Ishikawa (cell line): ENCODE measurements at regions not wholly inside any gene's neighbourhood (a gene's known extent, or its start where the extent isn't known, plus 50 kb on each side); places are given as distances from the start of the nearest gene placed in this dataset.

Source experiments
- CEBPB ChIP-seq: IDR thresholded peaks from 2 replicates; pipeline ENCODE4 v1.6.1; 2012
- CREB1 ChIP-seq: IDR thresholded peaks from 2 replicates; pipeline ENCODE4 v1.6.1; 2012; ENCODE audit warnings: low read depth
- EGR1 ChIP-seq: IDR thresholded peaks from 2 replicates; pipeline ENCODE4 v1.6.1; 2012
- EP300 ChIP-seq: IDR thresholded peaks from 2 replicates; pipeline ENCODE4 v1.6.1; 2012; ENCODE audit warnings: borderline replicate concordance
- FOXM1 ChIP-seq: IDR thresholded peaks from 2 replicates; pipeline ENCODE4 v1.6.1; 2012; ENCODE audit warnings: low read depth, borderline replicate concordance
- MAX ChIP-seq: IDR thresholded peaks from 2 replicates; pipeline ENCODE4 v1.6.1; 2012
- NFIC ChIP-seq: IDR thresholded peaks from 2 replicates; pipeline ENCODE4 v1.6.1; 2012
- RAD21 ChIP-seq: IDR thresholded peaks from 2 replicates; pipeline ENCODE4 v1.6.1; 2012; ENCODE audit warnings: low read depth
- REST ChIP-seq: IDR thresholded peaks from 2 replicates; pipeline ENCODE4 v1.6.1; 2012; ENCODE audit warnings: low read depth, mild to moderate bottlenecking
- TAF1 ChIP-seq: IDR thresholded peaks from 2 replicates; pipeline ENCODE4 v1.6.1; 2012; ENCODE audit warnings: low read depth, mild to moderate bottlenecking
- TCF12 ChIP-seq: IDR thresholded peaks from 2 replicates; pipeline ENCODE4 v1.6.1; 2012; ENCODE audit warnings: low read depth
- TEAD4 ChIP-seq: IDR thresholded peaks from 2 replicates; pipeline ENCODE4 v1.6.1; 2012
- USF1 ChIP-seq: IDR thresholded peaks from 2 replicates; pipeline ENCODE4 v1.6.1; 2012
- YY1 ChIP-seq: IDR thresholded peaks from 2 replicates; pipeline ENCODE4 v1.6.1; 2012; ENCODE audit warnings: low read depth
- ZBTB7A ChIP-seq: IDR thresholded peaks from 2 replicates; pipeline ENCODE4 v1.6.1; 2012; ENCODE audit warnings: low read depth

- TF ChIP-seq FOXM1 (no peak), TAF1 (no peak), YY1 (no peak), REST (no peak), CEBPB (no peak), TCF12 (no peak), EGR1 (no peak), MAX (no peak), TEAD4 (no peak), EP300 (no peak)
These were observed 410.9 kb upstream of the SPRY2 start for GRCh38 chr13:80751854-80752253.

GRCh38 chr13:80744147-80744914, 403.4 kb upstream of the SPRY2 start:
- TF ChIP-seq CREB1 = no peak
- no peak for TF ChIP-seq ZBTB7A
- no peak for TF ChIP-seq USF1
- no peak for TF ChIP-seq REST
- no peak for TF ChIP-seq NFIC
- TF ChIP-seq YY1 = no peak
- TF ChIP-seq MAX = no peak
- no peak for TF ChIP-seq EP300
- TF ChIP-seq TCF12 = no peak

GRCh38 chr13:80742033-80742432, 401.1 kb upstream of the SPRY2 start:
- TF ChIP-seq EGR1 (no peak), RAD21 (no peak), CREB1 (no peak), USF1 (no peak), NFIC (no peak)

- no peak for TF ChIP-seq CREB1
- no peak for TF ChIP-seq MAX
- no peak for TF ChIP-seq TEAD4
- TF ChIP-seq TAF1 = no peak
- no peak for TF ChIP-seq ZBTB7A
- TF ChIP-seq EGR1 = no peak
- no peak for TF ChIP-seq REST
- TF ChIP-seq FOXM1 = no peak
- TF ChIP-seq NFIC = no peak
- no peak for TF ChIP-seq TCF12
- no peak for TF ChIP-seq CEBPB
- no peak for TF ChIP-seq RAD21
- TF ChIP-seq YY1 = no peak
- TF ChIP-seq USF1 = no peak
These were observed 399.1 kb upstream of the SPRY2 start for GRCh38 chr13:80740071-80740470.

- TF ChIP-seq MAX (no peak), ZBTB7A (no peak), TAF1 (no peak), TCF12 (no peak), YY1 (no peak), CEBPB (no peak), CREB1 (no peak)
These were observed 396.6 kb upstream of the SPRY2 start for GRCh38 chr13:80737513-80737912.
